Activated naive CD4-positive, alpha-beta T cell treated with anti-CD3 and anti-CD28 coated beads, Interleukin-2, amount 50 U/mL, for 24 hours (primary cell): ENCODE measurements at regions not wholly inside any gene's neighbourhood (a gene's known extent, or its start where the extent isn't known, plus 50 kb on each side); places are given as distances from the start of the nearest gene placed in this dataset.
A peak's percentile ranks its signal among the peaks of the same experiment; 100 is the strongest.
"Not testable (repeated sequence)": the region's sequence is repeated elsewhere in the genome, so short reads cannot be mapped to it uniquely, and the experiment has no call there.

Experiments
- H3K27ac Mint-ChIP-seq: one replicate; pipeline ENCODE4 v1.8.0; 2021; ENCODE audit warnings: mild to moderate bottlenecking, mixed read lengths
- H3K27me3 Mint-ChIP-seq: one replicate; pipeline ENCODE4 v1.8.0; 2021; ENCODE audit warnings: mixed read lengths
- H3K36me3 Mint-ChIP-seq: one replicate; pipeline ENCODE4 v1.8.0; 2021; ENCODE audit warnings: mixed read lengths
- H3K4me1 Mint-ChIP-seq: one replicate; pipeline ENCODE4 v1.8.0; 2021; ENCODE audit warnings: mixed read lengths
- H3K4me3 Mint-ChIP-seq: one replicate; pipeline ENCODE4 v1.8.0; 2021; ENCODE audit warnings: mild to moderate bottlenecking, mixed read lengths
- H3K9me3 Mint-ChIP-seq: one replicate; pipeline ENCODE4 v1.8.0; 2021; ENCODE audit warnings: mixed read lengths

DNA sequence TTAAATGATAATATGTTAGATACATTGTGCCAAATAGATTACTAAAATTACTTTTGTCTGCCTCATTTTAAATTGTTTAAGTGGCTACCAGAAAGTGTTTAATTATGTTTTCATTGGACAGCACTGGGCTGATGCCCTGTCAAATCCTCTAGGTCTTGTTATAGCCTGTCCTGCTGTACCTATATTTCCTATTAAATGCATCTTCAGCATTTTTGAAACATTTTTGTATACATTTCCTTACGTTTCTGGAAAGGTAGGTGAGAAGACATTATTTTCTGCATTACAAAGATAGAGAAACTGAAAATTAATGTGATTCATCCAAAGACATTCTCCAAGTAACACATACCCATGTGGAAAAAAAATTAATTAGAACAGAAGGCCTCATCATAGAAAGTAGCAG, 192.2 kb upstream of the HS3ST3A1 start:
- Mint-ChIP-seq H3K4me1 (no peaks in the 10 kb centered on the region), H3K27ac (no peak overlapping the region), H3K4me3 (no peak overlapping the region), H3K27me3 (no peaks in the 10 kb centered on the region), H3K9me3 (peaks cover 5% of the 10 kb centered on the region), H3K36me3 (no peaks in the 10 kb centered on the region)

DNA sequence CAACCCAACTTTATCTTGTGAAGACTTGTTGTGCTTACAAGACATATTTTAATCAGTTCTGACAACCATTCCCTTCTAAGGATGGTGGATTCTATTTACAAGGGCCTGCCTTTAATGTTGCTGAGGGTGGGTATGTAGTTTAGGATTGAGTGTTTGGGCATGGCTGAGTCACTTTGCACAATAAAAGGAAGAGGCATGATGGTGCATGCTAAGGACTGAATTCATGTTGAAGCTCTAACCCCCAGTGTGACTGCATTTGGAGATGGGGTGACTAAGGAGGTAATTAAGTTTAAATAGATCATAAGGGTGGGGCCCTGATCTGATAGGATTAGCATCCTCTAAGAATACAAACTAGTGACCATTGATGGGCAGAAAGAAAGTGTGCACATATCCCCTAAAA, 196.1 kb upstream of the HS3ST3A1 start:
- Mint-ChIP-seq H3K4me1 (no peaks in the 10 kb centered on the region), H3K27me3 (no peaks in the 10 kb centered on the region), H3K36me3 (no peaks in the 10 kb centered on the region), H3K4me3 (no peak overlapping the region), H3K27ac (no peak overlapping the region), H3K9me3 (peaks cover 5% of the 10 kb centered on the region)

DNA sequence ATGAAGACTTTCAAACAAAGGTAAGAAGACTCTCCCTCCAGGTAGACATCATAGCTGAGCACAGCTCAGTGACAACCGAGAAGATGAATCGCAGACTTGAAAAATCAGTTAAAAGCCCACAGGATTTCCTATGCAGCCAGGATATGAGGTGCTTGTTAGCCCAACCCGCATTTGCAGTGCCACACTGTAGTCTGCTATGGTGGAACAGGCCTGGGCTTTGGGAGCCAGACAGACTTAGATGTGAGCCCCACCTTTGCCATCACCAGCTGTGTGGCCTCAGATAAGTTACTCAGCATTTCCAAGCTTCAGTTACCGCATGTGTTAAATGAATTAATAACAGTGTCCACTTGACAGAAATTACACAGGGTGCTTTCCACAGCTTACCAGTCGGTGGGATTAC, 204.4 kb upstream of the HS3ST3A1 start:
- Mint-ChIP-seq H3K4me1 (peaks cover 3% of the 10 kb centered on the region), H3K9me3 (no peaks in the 10 kb centered on the region), H3K4me3 (no peak overlapping the region), H3K27ac (no peak overlapping the region), H3K36me3 (no peaks in the 10 kb centered on the region), H3K27me3 (no peaks in the 10 kb centered on the region)

DNA sequence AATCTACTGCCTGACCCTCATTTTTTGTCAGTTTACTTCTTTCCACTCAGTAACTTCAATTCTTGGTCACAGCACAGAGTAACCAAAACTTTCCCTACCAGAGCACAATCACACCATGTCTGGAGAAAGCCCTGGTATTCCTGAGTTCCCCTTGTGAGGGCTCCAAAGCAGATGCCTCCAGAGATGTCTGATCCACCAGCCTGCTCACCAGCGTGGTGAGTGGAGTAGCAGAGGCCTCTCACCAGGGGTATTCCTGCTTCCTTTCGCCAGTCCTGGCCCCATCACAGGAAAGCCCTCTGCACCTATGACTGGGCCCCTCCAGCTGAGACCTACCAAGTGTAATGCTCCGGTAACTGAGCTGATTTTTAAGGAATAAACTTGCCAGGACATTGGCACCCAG, 205.4 kb upstream of the HS3ST3A1 start:
- Mint-ChIP-seq H3K4me1 (peaks cover 7% of the 10 kb centered on the region), H3K36me3 (no peaks in the 10 kb centered on the region)

DNA sequence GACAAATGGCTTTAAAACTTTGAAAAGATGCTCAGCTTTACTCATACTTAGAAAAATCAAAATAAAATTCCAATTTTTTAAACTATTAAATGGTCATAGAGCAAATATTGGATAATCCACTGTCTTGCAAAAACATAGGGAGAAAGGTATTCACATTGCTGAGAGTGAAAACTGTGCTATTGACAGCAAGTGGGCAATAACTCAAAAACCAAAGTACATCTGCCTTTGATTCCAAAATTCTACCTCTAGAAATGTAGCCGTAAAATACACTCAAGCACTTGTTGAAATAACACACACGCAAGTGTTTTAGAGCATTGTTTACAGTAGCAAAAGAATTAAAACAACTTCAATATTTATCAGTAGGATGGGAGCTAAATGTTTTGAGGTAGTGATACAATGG, 210.6 kb upstream of the HS3ST3A1 start:
- Mint-ChIP-seq H3K4me1 (peaks cover 7% of the 10 kb centered on the region), H3K4me3 (no peak overlapping the region), H3K9me3 (no peaks in the 10 kb centered on the region), H3K27ac (no peak overlapping the region), H3K36me3 (peaks cover 2% of the 10 kb centered on the region), H3K27me3 (no peaks in the 10 kb centered on the region)

More for the DNA sequence above, 205.4 kb upstream of the HS3ST3A1 start:
- no peak overlapping the region for H3K27ac Mint-ChIP-seq
- no peaks in the 10 kb centered on the region for H3K27me3 Mint-ChIP-seq
- no peaks in the 10 kb centered on the region for H3K9me3 Mint-ChIP-seq
- H3K4me3 Mint-ChIP-seq, result no peak overlapping the region

DNA sequence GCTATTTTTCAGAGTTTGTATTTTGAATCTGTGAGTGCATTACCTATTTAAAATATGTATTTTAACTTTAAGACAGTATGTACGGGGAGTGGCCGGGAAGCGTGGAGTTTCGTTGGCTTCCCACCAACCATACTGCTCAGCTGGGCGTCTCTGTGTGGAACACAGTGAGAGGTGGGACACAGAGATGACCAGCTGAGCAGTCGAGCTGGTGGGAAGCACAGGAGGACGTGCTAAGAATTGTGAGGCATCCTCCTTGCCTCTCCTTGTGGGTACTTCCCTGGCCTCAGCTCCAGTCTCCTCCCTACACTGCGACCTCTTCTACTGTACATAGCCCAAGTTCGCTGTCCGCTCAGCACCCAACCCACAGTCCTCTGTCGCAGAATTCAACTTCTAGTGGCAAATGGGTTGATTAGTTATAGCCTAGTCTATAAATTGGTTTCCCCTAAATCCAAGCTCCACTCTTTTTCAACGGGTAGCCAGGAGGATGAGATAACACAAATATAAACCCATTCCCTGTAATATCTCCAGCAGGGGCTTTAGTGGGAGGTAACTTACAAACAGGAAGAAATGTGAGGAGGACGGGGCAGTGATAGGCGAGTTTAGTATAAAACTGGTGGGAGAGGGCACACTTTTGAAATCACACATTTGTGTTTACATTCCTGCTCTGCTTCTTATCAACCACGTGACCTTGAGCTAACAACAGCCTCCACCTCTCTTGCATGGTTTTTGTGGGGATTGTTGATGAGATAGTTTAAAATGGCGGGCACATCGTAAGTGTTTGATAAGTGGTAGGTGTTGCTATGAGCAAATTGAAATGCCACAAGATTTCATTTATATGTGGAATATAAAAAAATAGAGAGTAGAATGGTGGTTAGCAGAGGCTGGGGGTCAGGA, 211.9 kb upstream of the HS3ST3A1 start:
- peaks cover 7% of the 10 kb centered on the region for H3K4me1 Mint-ChIP-seq
- peak overlapping the region; percentile 26 for H3K27ac Mint-ChIP-seq
- H3K4me3 Mint-ChIP-seq, result no peak overlapping the region
- H3K27me3 Mint-ChIP-seq, result no peaks in the 10 kb centered on the region
- H3K9me3 Mint-ChIP-seq, result no peaks in the 10 kb centered on the region
- H3K36me3 Mint-ChIP-seq, result peaks cover 2% of the 10 kb centered on the region

DNA sequence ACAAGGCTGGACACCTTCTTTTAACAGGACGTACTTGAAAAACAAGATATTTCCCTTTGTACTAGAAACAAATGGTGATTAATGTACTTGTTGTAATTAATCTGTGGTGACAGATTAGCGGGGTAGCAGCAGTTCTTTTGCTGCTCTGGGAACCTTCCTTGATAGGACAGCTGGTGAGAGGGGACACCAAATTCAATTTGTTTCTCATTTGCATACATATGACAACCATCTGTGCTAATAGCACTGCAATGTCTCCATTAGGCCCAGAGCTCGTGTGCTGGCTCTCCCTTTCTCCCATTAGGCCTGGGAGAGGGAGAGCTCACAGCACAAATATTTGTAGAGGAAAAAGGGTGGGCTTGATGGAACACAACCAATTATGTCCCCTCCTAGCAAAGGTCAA, 221.0 kb upstream of the HS3ST3A1 start:
- no peak overlapping the region for H3K27ac Mint-ChIP-seq
- no peaks in the 10 kb centered on the region for H3K27me3 Mint-ChIP-seq
- no peak overlapping the region for H3K4me3 Mint-ChIP-seq
- H3K4me1 Mint-ChIP-seq, result no peaks in the 10 kb centered on the region
- peaks cover under 1% of the 10 kb centered on the region for H3K36me3 Mint-ChIP-seq
- peaks cover 2% of the 10 kb centered on the region for H3K9me3 Mint-ChIP-seq

DNA sequence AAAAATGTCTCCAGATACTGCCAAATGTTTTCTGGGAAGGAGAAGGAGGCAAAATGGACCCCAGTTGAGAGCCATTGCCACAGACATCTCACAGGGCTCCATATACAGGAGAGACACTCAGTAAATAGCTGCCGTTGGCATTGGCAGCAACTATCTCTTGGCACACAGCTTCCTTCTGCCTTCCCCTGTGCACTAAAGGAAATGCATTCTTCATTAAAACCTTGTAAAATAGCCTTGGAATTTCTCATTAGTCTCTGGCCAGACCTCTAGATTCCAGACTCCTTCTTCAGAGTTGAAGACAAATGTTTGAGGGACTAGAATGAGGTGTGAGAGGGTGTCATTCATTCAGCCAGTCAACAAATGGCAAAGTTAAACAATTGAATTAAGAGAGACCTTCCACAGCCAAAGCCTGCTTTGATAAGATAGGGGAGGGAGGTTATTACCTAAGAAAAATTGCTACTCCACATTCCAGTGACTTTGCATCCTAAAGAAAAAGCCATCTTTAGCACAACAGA, 223.9 kb upstream of the HS3ST3A1 start:
- H3K4me3 Mint-ChIP-seq, result no peak overlapping the region
- no peaks in the 10 kb centered on the region for H3K27me3 Mint-ChIP-seq
- peaks cover 1% of the 10 kb centered on the region for H3K36me3 Mint-ChIP-seq
- no peak overlapping the region for H3K27ac Mint-ChIP-seq
- H3K9me3 Mint-ChIP-seq, result peaks cover 10% of the 10 kb centered on the region
- H3K4me1 Mint-ChIP-seq, result no peaks in the 10 kb centered on the region

DNA sequence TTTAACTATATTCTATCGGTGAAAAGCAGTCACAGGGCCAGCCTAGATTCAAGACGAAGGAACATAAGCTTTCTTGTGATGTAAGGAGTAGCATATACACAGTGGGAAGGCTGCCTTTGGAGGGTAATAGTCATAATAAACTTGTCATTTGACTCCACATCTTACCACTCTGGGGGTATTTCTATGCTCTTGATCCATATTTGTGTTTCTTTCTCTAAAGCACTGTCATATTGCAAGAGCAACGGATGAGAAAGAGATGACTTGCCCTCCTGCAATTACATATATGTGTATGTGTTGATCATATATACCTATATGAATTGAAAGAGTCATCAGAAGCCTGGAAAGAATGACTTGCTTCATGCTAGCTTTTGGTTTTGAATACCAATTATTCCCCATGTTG, 225.4 kb upstream of the HS3ST3A1 start:
- Mint-ChIP-seq H3K4me3 (no peak overlapping the region), H3K27ac (no peak overlapping the region), H3K36me3 (peaks cover 1% of the 10 kb centered on the region), H3K27me3 (no peaks in the 10 kb centered on the region), H3K4me1 (no peaks in the 10 kb centered on the region), H3K9me3 (peaks cover 10% of the 10 kb centered on the region)

GRCh38 chr17:13833921-13834320, 232.2 kb upstream of the HS3ST3A1 start:
- Mint-ChIP-seq H3K4me1 (no peaks in the 10 kb centered on the region), H3K9me3 (no peaks in the 10 kb centered on the region)

GRCh38 chr17:13835151-13835550, 233.4 kb upstream of the HS3ST3A1 start:
- Mint-ChIP-seq H3K4me1 (no peaks in the 10 kb centered on the region), H3K9me3 (no peaks in the 10 kb centered on the region), H3K27me3 (no peaks in the 10 kb centered on the region), H3K4me3 (no peak overlapping the region), H3K36me3 (peaks cover 2% of the 10 kb centered on the region), H3K27ac (no peak overlapping the region)

More at GRCh38 chr17:13833921-13834320, 232.2 kb upstream of the HS3ST3A1 start:
- H3K4me3 Mint-ChIP-seq, result no peak overlapping the region
- peaks cover 2% of the 10 kb centered on the region for H3K36me3 Mint-ChIP-seq
- H3K27me3 Mint-ChIP-seq, result no peaks in the 10 kb centered on the region
- no peak overlapping the region for H3K27ac Mint-ChIP-seq

DNA sequence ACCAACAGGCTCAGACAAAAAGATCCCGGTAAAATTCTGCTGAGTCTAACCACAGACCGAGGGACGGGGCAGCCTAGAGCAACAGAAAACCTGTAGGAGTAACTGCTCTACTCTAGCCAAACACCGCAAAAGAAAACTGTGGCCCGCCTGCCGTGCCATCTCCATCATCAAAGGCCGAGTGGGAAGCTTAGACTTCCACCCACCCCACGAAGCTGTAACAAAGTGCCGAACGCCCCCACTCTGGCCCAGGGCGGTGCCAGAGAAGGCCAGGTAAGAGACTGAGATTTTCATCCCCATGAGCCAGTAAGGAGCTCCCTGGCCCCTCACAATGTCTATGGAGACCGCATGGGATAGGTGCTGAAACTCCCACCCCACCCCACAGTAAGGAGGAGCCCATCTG, 231.9 kb upstream of the COX10 start:
- no peaks in the 10 kb centered on the region for H3K27me3 Mint-ChIP-seq
- H3K4me1 Mint-ChIP-seq, result no peaks in the 10 kb centered on the region
- no peak overlapping the region for H3K27ac Mint-ChIP-seq
- H3K36me3 Mint-ChIP-seq, result peaks cover 2% of the 10 kb centered on the region
- H3K9me3 Mint-ChIP-seq, result no peaks in the 10 kb centered on the region
- H3K4me3 Mint-ChIP-seq, result no peak overlapping the region

- H3K4me1 Mint-ChIP-seq, result no peaks in the 10 kb centered on the region
- peaks cover 2% of the 10 kb centered on the region for H3K36me3 Mint-ChIP-seq
- H3K4me3 Mint-ChIP-seq, result no peak overlapping the region
- H3K9me3 Mint-ChIP-seq, result no peaks in the 10 kb centered on the region
- peak overlapping the region; percentile 26 for H3K27ac Mint-ChIP-seq
- H3K27me3 Mint-ChIP-seq, result no peaks in the 10 kb centered on the region
These were observed 229.1 kb upstream of the COX10 start for GRCh38 chr17:13840254-13840653.

DNA sequence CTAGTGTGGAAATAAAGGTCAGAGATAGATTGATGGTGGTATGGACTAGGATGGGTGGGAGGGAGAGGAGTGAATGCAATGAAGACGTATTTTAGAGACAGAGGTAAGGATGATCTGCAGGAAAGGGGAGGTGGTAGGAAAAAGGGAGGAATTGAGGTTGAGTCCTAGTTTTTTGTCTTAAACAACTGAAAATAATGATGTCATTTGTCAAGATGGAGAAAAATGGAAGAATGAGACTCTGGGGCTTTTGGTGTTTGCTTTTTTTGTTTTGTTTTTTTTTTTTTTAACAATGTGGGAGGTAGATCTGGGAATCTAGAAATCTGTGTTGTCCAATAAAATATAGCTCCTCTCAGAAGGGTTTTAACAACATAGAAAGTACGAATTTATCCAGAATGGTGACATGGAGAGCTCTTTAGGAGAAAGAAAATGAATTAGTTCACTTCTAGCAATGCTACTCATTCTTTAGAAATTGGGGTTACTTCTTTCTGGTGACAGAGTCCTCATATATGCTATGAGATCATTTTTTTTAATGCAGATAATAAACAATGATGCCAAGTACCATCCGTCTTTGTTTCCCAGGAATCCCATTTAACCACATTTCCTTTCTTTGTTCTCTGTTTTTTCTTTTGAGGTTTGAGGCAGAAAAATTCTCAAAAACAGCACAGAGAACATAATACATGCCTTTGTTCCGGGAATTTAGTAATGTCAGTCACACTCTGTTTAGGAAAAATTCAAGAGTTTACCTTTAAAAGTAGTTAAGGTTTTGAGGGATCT, 225.3 kb upstream of the COX10 start:
- H3K4me3 Mint-ChIP-seq, result no peak overlapping the region
- H3K36me3 Mint-ChIP-seq, result peaks cover 3% of the 10 kb centered on the region
- peaks cover 5% of the 10 kb centered on the region for H3K9me3 Mint-ChIP-seq
- no peaks in the 10 kb centered on the region for H3K27me3 Mint-ChIP-seq
- H3K4me1 Mint-ChIP-seq, result no peaks in the 10 kb centered on the region
- H3K27ac Mint-ChIP-seq, result no peak overlapping the region

GRCh38 chr17:13851889-13852288, 217.4 kb upstream of the COX10 start:
- Mint-ChIP-seq H3K4me1 (no peaks in the 10 kb centered on the region), H3K9me3 (peaks cover 10% of the 10 kb centered on the region), H3K36me3 (peaks cover 7% of the 10 kb centered on the region), H3K4me3 (no peak overlapping the region), H3K27ac (no peak overlapping the region), H3K27me3 (no peaks in the 10 kb centered on the region)

- not testable (repeated sequence) for H3K4me3 Mint-ChIP-seq, H3K36me3 Mint-ChIP-seq, H3K27ac Mint-ChIP-seq, H3K4me1 Mint-ChIP-seq, H3K27me3 Mint-ChIP-seq
- H3K9me3 Mint-ChIP-seq, result peaks cover 20% of the 10 kb centered on the region
These were observed 213.6 kb upstream of the COX10 start for GRCh38 chr17:13855730-13856129.
